ENCODE measurements at regions not wholly inside any gene's neighbourhood (a gene's known extent, or its start where the extent isn't known, plus 50 kb on each side); places are given as distances from the start of the nearest gene placed in this dataset.

GRCh38 chr14:89493406-89493805, 76.4 kb upstream of the FOXN3 start:
- no peaks in the 10 kb centered on the region for H4K20me1 ChIP-seq (ENCODE audit: insufficient read depth)
- H3K36me3 ChIP-seq (ENCODE audit: low read depth) = no peaks in the 10 kb centered on the region
- TF ChIP-seq EZH2 (IDR thresholded peaks at IDR 0.05; ENCODE audit: low read depth) = no peak
- TF ChIP-seq, protein P1, sequence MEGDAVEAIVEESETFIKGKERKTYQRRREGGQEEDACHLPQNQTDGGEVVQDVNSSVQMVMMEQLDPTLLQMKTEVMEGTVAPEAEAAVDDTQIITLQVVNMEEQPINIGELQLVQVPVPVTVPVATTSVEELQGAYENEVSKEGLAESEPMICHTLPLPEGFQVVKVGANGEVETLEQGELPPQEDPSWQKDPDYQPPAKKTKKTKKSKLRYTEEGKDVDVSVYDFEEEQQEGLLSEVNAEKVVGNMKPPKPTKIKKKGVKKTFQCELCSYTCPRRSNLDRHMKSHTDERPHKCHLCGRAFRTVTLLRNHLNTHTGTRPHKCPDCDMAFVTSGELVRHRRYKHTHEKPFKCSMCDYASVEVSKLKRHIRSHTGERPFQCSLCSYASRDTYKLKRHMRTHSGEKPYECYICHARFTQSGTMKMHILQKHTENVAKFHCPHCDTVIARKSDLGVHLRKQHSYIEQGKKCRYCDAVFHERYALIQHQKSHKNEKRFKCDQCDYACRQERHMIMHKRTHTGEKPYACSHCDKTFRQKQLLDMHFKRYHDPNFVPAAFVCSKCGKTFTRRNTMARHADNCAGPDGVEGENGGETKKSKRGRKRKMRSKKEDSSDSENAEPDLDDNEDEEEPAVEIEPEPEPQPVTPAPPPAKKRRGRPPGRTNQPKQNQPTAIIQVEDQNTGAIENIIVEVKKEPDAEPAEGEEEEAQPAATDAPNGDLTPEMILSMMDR (conservative IDR thresholded peaks at IDR 0.05) = no peak
- no peaks in the 10 kb centered on the region for H3K79me2 ChIP-seq (ENCODE audit: low read depth)
- no peaks in the 10 kb centered on the region for H3F3A ChIP-seq (ENCODE audit: insufficient read depth, low read depth)
- BruUV-seq (replicated peaks) = no TSS peak
- intact Hi-C loops (cut with micrococcal nuclease; ENCODE audit: unreplicated experiment) = no loop called here
- no peak for DNase-seq
- no peak overlapping the region for H3K27ac ChIP-seq
- H3K4me3 ChIP-seq = no peak overlapping the region
- H3K9me2 ChIP-seq (ENCODE audit: insufficient read depth) = no peaks in the 10 kb centered on the region
- POLR2A ChIA-PET (ENCODE audit: unreplicated experiment) = no interaction called here
- CTCF ChIA-PET = no interaction called here
- no peaks in the 10 kb centered on the region for H3K9me3 ChIP-seq (ENCODE audit: insufficient read depth, low read depth)
- H3K27me3 ChIP-seq (ENCODE audit: insufficient read depth, low read depth) = peaks cover 70% of the 10 kb centered on the region
- H3K4me1 ChIP-seq (replicated peaks; ENCODE audit: insufficient read depth) = no peaks in the 10 kb centered on the region
- no peak overlapping the region for H2AFZ ChIP-seq
- H3K4me2 ChIP-seq = no peak overlapping the region

GRCh38 chr14:89491711-89492381, 74.8 kb upstream of the FOXN3 start:
- no peaks in the 10 kb centered on the region for H4K20me1 ChIP-seq (ENCODE audit: insufficient read depth)
- no peaks in the 10 kb centered on the region for H3K36me3 ChIP-seq (ENCODE audit: low read depth)
- ChIA-PET POLR2A (ENCODE audit: unreplicated experiment) (no interaction called here), CTCF (interaction anchor here (0.5 kb wide), 1 partner anchor 73 kb away, joined by 8 read pairs; no protein-coding TSS in a partner anchor)
- no peaks in the 10 kb centered on the region for H3K4me1 ChIP-seq (replicated peaks; ENCODE audit: insufficient read depth)
- peaks cover 68% of the 10 kb centered on the region for H3K27me3 ChIP-seq (ENCODE audit: insufficient read depth, low read depth)
- intact Hi-C loops (cut with micrococcal nuclease; ENCODE audit: unreplicated experiment) = no loop called here
- H3K9me3 ChIP-seq (ENCODE audit: insufficient read depth, low read depth) = no peaks in the 10 kb centered on the region
- no peaks in the 10 kb centered on the region for H3F3A ChIP-seq (ENCODE audit: insufficient read depth, low read depth)
- DNase-seq = no peak
- H3K27ac ChIP-seq = no peak overlapping the region
- no peak overlapping the region for H3K4me2 ChIP-seq
- H2AFZ ChIP-seq = no peak overlapping the region
- no peaks in the 10 kb centered on the region for H3K9me2 ChIP-seq (ENCODE audit: insufficient read depth)
- H3K79me2 ChIP-seq (ENCODE audit: low read depth) = no peaks in the 10 kb centered on the region
- TF ChIP-seq, protein P1 (conservative IDR thresholded peaks at IDR 0.05) = no peak
- TF ChIP-seq EZH2 (IDR thresholded peaks at IDR 0.05; ENCODE audit: low read depth) = no peak
- no TSS peak for BruUV-seq (replicated peaks)
- H3K4me3 ChIP-seq = no peak overlapping the region

DNA sequence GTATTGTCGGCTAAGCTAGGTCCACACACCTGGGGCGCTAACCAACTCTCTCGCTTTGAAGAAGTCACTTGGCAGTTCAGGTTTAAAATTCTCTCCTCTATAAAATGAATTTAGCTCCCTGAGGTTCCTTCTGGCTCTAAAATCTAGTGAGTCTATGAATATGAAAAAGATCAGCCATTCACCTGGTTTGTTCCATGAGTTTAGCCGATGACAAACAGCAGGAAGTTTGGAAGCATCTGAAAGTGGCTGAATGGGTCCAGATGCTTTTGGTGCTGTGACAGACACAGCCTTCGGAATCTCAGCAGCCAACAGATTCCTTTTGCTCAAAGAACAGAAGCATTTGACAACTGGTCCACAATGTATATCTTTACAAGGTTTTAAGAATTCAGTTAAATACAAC, 73.4 kb upstream of the FOXN3 start:
- H3K79me2 ChIP-seq (ENCODE audit: low read depth) = no peaks in the 10 kb centered on the region
- no peaks in the 10 kb centered on the region for H3K9me3 ChIP-seq (ENCODE audit: insufficient read depth, low read depth)
- H3K27ac ChIP-seq = no peak overlapping the region
- H2AFZ ChIP-seq = no peak overlapping the region
- POLR2A ChIA-PET (ENCODE audit: unreplicated experiment) = no interaction called here
- no peak overlapping the region for H3K4me3 ChIP-seq
- CTCF ChIA-PET = no interaction called here
- no peaks in the 10 kb centered on the region for H3K9me2 ChIP-seq (ENCODE audit: insufficient read depth)
- H3F3A ChIP-seq (ENCODE audit: insufficient read depth, low read depth) = no peaks in the 10 kb centered on the region
- H3K27me3 ChIP-seq (ENCODE audit: insufficient read depth, low read depth) = peaks cover 63% of the 10 kb centered on the region
- H3K36me3 ChIP-seq (ENCODE audit: low read depth) = no peaks in the 10 kb centered on the region
- no peaks in the 10 kb centered on the region for H3K4me1 ChIP-seq (replicated peaks; ENCODE audit: insufficient read depth)
- H4K20me1 ChIP-seq (ENCODE audit: insufficient read depth) = no peaks in the 10 kb centered on the region
- DNase-seq = no peak
- TF ChIP-seq EZH2 (IDR thresholded peaks at IDR 0.05; ENCODE audit: low read depth) = no peak
- TF ChIP-seq, protein P1 (conservative IDR thresholded peaks at IDR 0.05) = no peak
- intact Hi-C loops (cut with micrococcal nuclease; ENCODE audit: unreplicated experiment) = no loop called here
- BruUV-seq (replicated peaks) = no TSS peak
- no peak overlapping the region for H3K4me2 ChIP-seq
